ENCODE measurements at regions not wholly inside any gene's neighbourhood (a gene's known extent, or its start where the extent isn't known, plus 50 kb on each side); places are given as distances from the start of the nearest gene placed in this dataset.

- no peaks in the 10 kb centered on the region for H3K27me3 ChIP-seq (ENCODE audit: control insufficient read depth in 2 of 2, insufficient read depth in 2 of 2, low read length in 2 of 2)
- intact Hi-C loops (cut with micrococcal nuclease): no loop called here
- H3K36me3 ChIP-seq (replicated peaks in 1 of 2; ENCODE audit: control insufficient read depth in 1 of 2, insufficient read depth in 2 of 2, low read length in 2 of 2): no peaks in the 10 kb centered on the region
- no peak for DNase-seq
- Mint-ChIP-seq H3K4me3 (no peak overlapping the region), H3K27ac (no peak overlapping the region), H3K9me3 (no peaks in the 10 kb centered on the region), H3K4me1 (no peaks in the 10 kb centered on the region), H3K27me3 (ENCODE audit: low read depth in 3 of 3) (no peaks in the 10 kb centered on the region), H3K36me3 (no peaks in the 10 kb centered on the region)
- no peaks in the 10 kb centered on the region for H3K9me3 ChIP-seq (replicated peaks in 1 of 2; ENCODE audit: control insufficient read depth in 1 of 2, insufficient read depth in 1 of 2, low read length in 2 of 2)
- no peaks in the 10 kb centered on the region for H3K4me1 ChIP-seq (ENCODE audit: control insufficient read depth in 1 of 2, insufficient read depth in 2 of 2, low read length in 2 of 2)
- no peaks in the 10 kb centered on the region for H4K20me1 ChIP-seq (ENCODE audit: insufficient read depth, low read length)
- no peak overlapping the region for H3K27ac ChIP-seq (ENCODE audit: low read depth in 1 of 2, low read length in 2 of 2)
- H2AFZ ChIP-seq (ENCODE audit: insufficient read depth, low read depth, low read length, poor library complexity, severe bottlenecking): no peak overlapping the region
- H3K4me2 ChIP-seq (replicated peaks; ENCODE audit: extremely low read depth, low read length, poor library complexity, severe bottlenecking): no peak overlapping the region
- H3K9ac ChIP-seq (ENCODE audit: insufficient read depth, low read length, poor library complexity, severe bottlenecking): no peak overlapping the region
- H3K4me3 ChIP-seq (replicated peaks in 1 of 3; ENCODE audit: low read depth in 2 of 3, low read length in 3 of 3): no peak overlapping the region
- no peaks in the 10 kb centered on the region for H3K79me2 ChIP-seq (ENCODE audit: insufficient read depth, low read length)
- TF ChIP-seq, protein P1, sequence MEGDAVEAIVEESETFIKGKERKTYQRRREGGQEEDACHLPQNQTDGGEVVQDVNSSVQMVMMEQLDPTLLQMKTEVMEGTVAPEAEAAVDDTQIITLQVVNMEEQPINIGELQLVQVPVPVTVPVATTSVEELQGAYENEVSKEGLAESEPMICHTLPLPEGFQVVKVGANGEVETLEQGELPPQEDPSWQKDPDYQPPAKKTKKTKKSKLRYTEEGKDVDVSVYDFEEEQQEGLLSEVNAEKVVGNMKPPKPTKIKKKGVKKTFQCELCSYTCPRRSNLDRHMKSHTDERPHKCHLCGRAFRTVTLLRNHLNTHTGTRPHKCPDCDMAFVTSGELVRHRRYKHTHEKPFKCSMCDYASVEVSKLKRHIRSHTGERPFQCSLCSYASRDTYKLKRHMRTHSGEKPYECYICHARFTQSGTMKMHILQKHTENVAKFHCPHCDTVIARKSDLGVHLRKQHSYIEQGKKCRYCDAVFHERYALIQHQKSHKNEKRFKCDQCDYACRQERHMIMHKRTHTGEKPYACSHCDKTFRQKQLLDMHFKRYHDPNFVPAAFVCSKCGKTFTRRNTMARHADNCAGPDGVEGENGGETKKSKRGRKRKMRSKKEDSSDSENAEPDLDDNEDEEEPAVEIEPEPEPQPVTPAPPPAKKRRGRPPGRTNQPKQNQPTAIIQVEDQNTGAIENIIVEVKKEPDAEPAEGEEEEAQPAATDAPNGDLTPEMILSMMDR (IDR thresholded peaks at IDR 0.05): no peak
Measured at GRCh38 chr2:210839450-210839849, 283.1 kb downstream of the CPS1 start.

DNA sequence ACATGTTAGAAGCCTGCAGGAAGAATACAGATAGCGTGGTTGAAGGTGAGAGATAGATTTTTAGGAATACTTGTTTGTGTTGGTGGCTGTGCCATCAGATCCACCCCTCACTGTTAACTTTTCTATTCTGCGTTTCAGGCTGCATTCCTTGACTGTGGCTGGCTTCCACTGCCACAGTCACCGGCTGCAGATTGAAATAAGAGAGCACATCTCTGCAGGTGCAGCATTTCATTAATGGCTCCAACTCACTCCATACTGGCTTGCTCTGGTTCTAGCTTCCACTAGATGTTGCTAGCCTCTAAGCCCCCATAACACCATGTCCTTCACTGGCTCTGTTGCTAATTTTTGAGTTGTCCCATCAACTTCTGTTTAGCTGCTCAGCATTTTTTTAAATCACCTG, 286.5 kb downstream of the CPS1 start:
- 72% methylated on average over 2 of the region's 3 CpGs for WGBS (ENCODE audit: insufficient coverage)
- Mint-ChIP-seq H3K36me3 (no peaks in the 10 kb centered on the region), H3K27ac (no peak overlapping the region), H3K9me3 (peaks cover 0 to 3% (median 0%) of the 10 kb centered on the region in 7 donors), H3K27me3 (ENCODE audit: low read depth in 3 of 3) (no peaks in the 10 kb centered on the region), H3K4me1 (no peaks in the 10 kb centered on the region), H3K4me3 (no peak overlapping the region)
- H3K27ac ChIP-seq (ENCODE audit: low read depth in 1 of 2, low read length in 2 of 2): no peak overlapping the region
- no peaks in the 10 kb centered on the region for H3K27me3 ChIP-seq (ENCODE audit: control insufficient read depth in 2 of 2, insufficient read depth in 2 of 2, low read length in 2 of 2)
- no peaks in the 10 kb centered on the region for H3K9me3 ChIP-seq (replicated peaks in 1 of 2; ENCODE audit: control insufficient read depth in 1 of 2, insufficient read depth in 1 of 2, low read length in 2 of 2)
- DNase-seq: no peak
- H3K36me3 ChIP-seq (replicated peaks in 1 of 2; ENCODE audit: control insufficient read depth in 1 of 2, insufficient read depth in 2 of 2, low read length in 2 of 2): no peaks in the 10 kb centered on the region
- H2AFZ ChIP-seq (ENCODE audit: insufficient read depth, low read depth, low read length, poor library complexity, severe bottlenecking): no peak overlapping the region
- no peaks in the 10 kb centered on the region for H3K4me1 ChIP-seq (ENCODE audit: control insufficient read depth in 1 of 2, insufficient read depth in 2 of 2, low read length in 2 of 2)
- H3K79me2 ChIP-seq (ENCODE audit: insufficient read depth, low read length): no peaks in the 10 kb centered on the region
- H3K9ac ChIP-seq (ENCODE audit: insufficient read depth, low read length, poor library complexity, severe bottlenecking): no peak overlapping the region
- TF ChIP-seq, protein P1 (IDR thresholded peaks at IDR 0.05): no peak
- intact Hi-C loops (cut with micrococcal nuclease): no loop called here
- H4K20me1 ChIP-seq (ENCODE audit: insufficient read depth, low read length): no peaks in the 10 kb centered on the region
- H3K4me2 ChIP-seq (replicated peaks; ENCODE audit: extremely low read depth, low read length, poor library complexity, severe bottlenecking): no peak overlapping the region
- no peak overlapping the region for H3K4me3 ChIP-seq (replicated peaks in 1 of 3; ENCODE audit: low read depth in 2 of 3, low read length in 3 of 3)
